ENCODE measurements at regions not wholly inside any gene's neighbourhood (a gene's known extent, or its start where the extent isn't known, plus 50 kb on each side); places are given as distances from the start of the nearest gene placed in this dataset.

DNA sequence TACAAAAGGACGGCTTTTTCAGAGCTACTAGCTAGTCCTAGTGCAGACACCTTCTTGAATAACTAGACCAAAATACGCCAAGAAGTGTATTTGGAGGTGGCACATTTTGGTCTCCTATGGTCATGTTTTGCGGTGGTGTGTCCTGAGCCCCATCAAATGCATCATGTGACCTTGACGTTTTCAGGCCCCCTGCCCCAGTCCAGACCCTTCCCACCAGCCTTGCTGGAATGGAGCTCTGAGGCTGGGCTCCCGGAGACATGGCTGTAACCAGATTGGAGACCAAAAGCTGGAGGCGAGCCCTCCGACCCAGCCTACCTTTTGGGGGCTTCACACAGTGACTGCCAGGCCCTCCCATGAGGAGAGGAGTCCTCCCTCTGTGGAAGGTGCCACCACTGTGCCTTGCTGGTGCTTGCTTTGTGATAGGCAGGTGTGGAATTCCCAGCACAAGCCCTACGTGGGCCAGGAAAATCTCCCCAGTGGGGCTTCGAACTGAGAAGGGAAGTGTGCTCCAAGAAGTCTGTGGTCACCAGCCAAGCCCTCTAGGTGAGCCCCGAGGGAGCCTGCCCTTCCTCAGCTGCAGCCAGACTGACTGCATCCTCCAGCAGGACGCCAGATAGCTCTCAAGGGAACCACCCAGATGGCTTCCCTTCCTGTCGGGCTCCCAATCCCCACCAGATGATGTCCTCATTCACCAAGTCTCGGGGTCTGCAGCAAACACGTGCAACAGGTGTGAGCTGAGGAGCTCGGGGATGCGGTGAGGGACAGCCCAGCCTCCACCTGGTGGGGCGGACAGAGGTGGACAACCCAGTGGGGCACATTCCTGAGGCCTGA lies 126.2 kb downstream of the ASB7 start:
- TF ChIP-seq, protein P1, sequence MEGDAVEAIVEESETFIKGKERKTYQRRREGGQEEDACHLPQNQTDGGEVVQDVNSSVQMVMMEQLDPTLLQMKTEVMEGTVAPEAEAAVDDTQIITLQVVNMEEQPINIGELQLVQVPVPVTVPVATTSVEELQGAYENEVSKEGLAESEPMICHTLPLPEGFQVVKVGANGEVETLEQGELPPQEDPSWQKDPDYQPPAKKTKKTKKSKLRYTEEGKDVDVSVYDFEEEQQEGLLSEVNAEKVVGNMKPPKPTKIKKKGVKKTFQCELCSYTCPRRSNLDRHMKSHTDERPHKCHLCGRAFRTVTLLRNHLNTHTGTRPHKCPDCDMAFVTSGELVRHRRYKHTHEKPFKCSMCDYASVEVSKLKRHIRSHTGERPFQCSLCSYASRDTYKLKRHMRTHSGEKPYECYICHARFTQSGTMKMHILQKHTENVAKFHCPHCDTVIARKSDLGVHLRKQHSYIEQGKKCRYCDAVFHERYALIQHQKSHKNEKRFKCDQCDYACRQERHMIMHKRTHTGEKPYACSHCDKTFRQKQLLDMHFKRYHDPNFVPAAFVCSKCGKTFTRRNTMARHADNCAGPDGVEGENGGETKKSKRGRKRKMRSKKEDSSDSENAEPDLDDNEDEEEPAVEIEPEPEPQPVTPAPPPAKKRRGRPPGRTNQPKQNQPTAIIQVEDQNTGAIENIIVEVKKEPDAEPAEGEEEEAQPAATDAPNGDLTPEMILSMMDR (IDR thresholded peaks at IDR 0.05; ENCODE audit: borderline replicate concordance, extremely low read depth, low read length, poor library complexity, severe bottlenecking) = no peak
- TF ChIP-seq EZH2 (IDR thresholded peaks at IDR 0.05; ENCODE audit: borderline replicate concordance, low read depth, low read length, severe bottlenecking) = no peak
